ENCODE measurements at regions not wholly inside any gene's neighbourhood (a gene's known extent, or its start where the extent isn't known, plus 50 kb on each side); places are given as distances from the start of the nearest gene placed in this dataset.
"Not testable (repeated sequence)": the region's sequence is repeated elsewhere in the genome, so short reads cannot be mapped to it uniquely, and the experiment has no call there.

GRCh38 chr3:153974614-153975013 lies 146.6 kb upstream of the ARHGEF26 start:
- Mint-ChIP-seq H3K27me3 (ENCODE audit: low read depth) (peaks cover 6% of the 10 kb centered on the region), H3K27ac (no peak overlapping the region), H3K36me3 (ENCODE audit: low read depth) (no peaks in the 10 kb centered on the region), H3K9me3 (no peaks in the 10 kb centered on the region), H3K4me1 (ENCODE audit: low read depth) (no peaks in the 10 kb centered on the region), H3K4me3 (no peak overlapping the region)
- intact Hi-C loops (cut with micrococcal nuclease) = loop anchor here (5.0 kb wide), 1 partner anchor 932 kb away; no protein-coding TSS in a partner anchor
- DNase-seq = no peak
- CTCF ChIA-PET = no interaction called here

GRCh38 chr3:153976891-153977554 lies 144.2 kb upstream of the ARHGEF26 start:
- H3K27ac Mint-ChIP-seq = no peak overlapping the region
- DNase-seq = no peak
- peaks cover 4% of the 10 kb centered on the region for H3K27me3 Mint-ChIP-seq (ENCODE audit: low read depth)
- H3K36me3 Mint-ChIP-seq (ENCODE audit: low read depth) = no peaks in the 10 kb centered on the region
- no peaks in the 10 kb centered on the region for H3K9me3 Mint-ChIP-seq
- CTCF ChIA-PET = no interaction called here
- no peaks in the 10 kb centered on the region for H3K4me1 Mint-ChIP-seq (ENCODE audit: low read depth)
- no peak overlapping the region for H3K4me3 Mint-ChIP-seq
- intact Hi-C loops (cut with micrococcal nuclease) = no loop called here

- H3K27me3 Mint-ChIP-seq (ENCODE audit: low read depth) = peaks cover 1% of the 10 kb centered on the region
- no peak overlapping the region for H3K27ac Mint-ChIP-seq
- H3K4me1 Mint-ChIP-seq (ENCODE audit: low read depth) = no peaks in the 10 kb centered on the region
- no peak overlapping the region for H3K4me3 Mint-ChIP-seq
- peaks cover under 1% of the 10 kb centered on the region for H3K9me3 Mint-ChIP-seq
- H3K36me3 Mint-ChIP-seq (ENCODE audit: low read depth) = peaks cover under 1% of the 10 kb centered on the region
- no peak for DNase-seq
- CTCF ChIA-PET = no interaction called here
- intact Hi-C loops (cut with micrococcal nuclease) = no loop called here
Observed at GRCh38 chr3:153978006-153978405, 143.2 kb upstream of the ARHGEF26 start.

- Mint-ChIP-seq H3K36me3 (ENCODE audit: low read depth) (peaks cover 1% of the 10 kb centered on the region), H3K27ac (no peak overlapping the region), H3K4me3 (no peak overlapping the region), H3K27me3 (ENCODE audit: low read depth) (peaks cover 1% of the 10 kb centered on the region), H3K9me3 (peaks cover 2% of the 10 kb centered on the region), H3K4me1 (ENCODE audit: low read depth) (no peaks in the 10 kb centered on the region)
- DNase-seq = no peak
- intact Hi-C loops (cut with micrococcal nuclease) = no loop called here
- CTCF ChIA-PET = no interaction called here
Observed at GRCh38 chr3:153979418-153980251, 141.6 kb upstream of the ARHGEF26 start.

- H3K36me3 Mint-ChIP-seq (ENCODE audit: low read depth) = peaks cover 1% of the 10 kb centered on the region
- H3K27ac Mint-ChIP-seq = no peak overlapping the region
- intact Hi-C loops (cut with micrococcal nuclease) = no loop called here
- no peak overlapping the region for H3K4me3 Mint-ChIP-seq
- peaks cover 1% of the 10 kb centered on the region for H3K27me3 Mint-ChIP-seq (ENCODE audit: low read depth)
- H3K4me1 Mint-ChIP-seq (ENCODE audit: low read depth) = no peaks in the 10 kb centered on the region
- DNase-seq = no peak
- CTCF ChIA-PET = no interaction called here
- peaks cover 2% of the 10 kb centered on the region for H3K9me3 Mint-ChIP-seq
Observed at GRCh38 chr3:153980252-153980590, 141.0 kb upstream of the ARHGEF26 start.

- not testable (repeated sequence) for H3K4me1 Mint-ChIP-seq (ENCODE audit: low read depth); H3K36me3 Mint-ChIP-seq (ENCODE audit: low read depth); H3K4me3 Mint-ChIP-seq; H3K27ac Mint-ChIP-seq; H3K27me3 Mint-ChIP-seq (ENCODE audit: low read depth); H3K9me3 Mint-ChIP-seq
- CTCF ChIA-PET = interaction anchor here (2.6 kb wide), 1 partner anchor 256 kb away, joined by 9 read pairs; no protein-coding TSS in a partner anchor
- intact Hi-C loops (cut with micrococcal nuclease) = loop anchor here (2.0 kb wide), 1 partner anchor 255 kb away; no protein-coding TSS in a partner anchor
- peak; percentile 14 for DNase-seq
Observed at GRCh38 chr3:153997364-153997763, 123.8 kb upstream of the ARHGEF26 start.

- H3K9me3 Mint-ChIP-seq = no peaks in the 10 kb centered on the region
- H3K4me1 Mint-ChIP-seq (ENCODE audit: low read depth) = no peaks in the 10 kb centered on the region
- no peak for DNase-seq
- H3K36me3 Mint-ChIP-seq (ENCODE audit: low read depth) = no peaks in the 10 kb centered on the region
- CTCF ChIA-PET = no interaction called here
- no peak overlapping the region for H3K27ac Mint-ChIP-seq
- H3K27me3 Mint-ChIP-seq (ENCODE audit: low read depth) = peaks cover 2% of the 10 kb centered on the region
- intact Hi-C loops (cut with micrococcal nuclease) = no loop called here
- no peak overlapping the region for H3K4me3 Mint-ChIP-seq
Observed at GRCh38 chr3:154003649-154004048, 117.5 kb upstream of the ARHGEF26 start.

GRCh38 chr3:154011036-154011435 lies 110.2 kb upstream of the ARHGEF26 start:
- no peak for DNase-seq
- Mint-ChIP-seq H3K9me3 (no peaks in the 10 kb centered on the region), H3K27me3 (ENCODE audit: low read depth) (no peaks in the 10 kb centered on the region), H3K4me1 (ENCODE audit: low read depth) (no peaks in the 10 kb centered on the region), H3K36me3 (ENCODE audit: low read depth) (no peaks in the 10 kb centered on the region), H3K4me3 (no peak overlapping the region), H3K27ac (no peak overlapping the region)
- CTCF ChIA-PET = interaction anchor here (0.7 kb wide), 1 partner anchor 639 kb away, joined by 6 read pairs; no protein-coding TSS in a partner anchor
- intact Hi-C loops (cut with micrococcal nuclease) = no loop called here

GRCh38 chr3:154013736-154014135 lies 107.5 kb upstream of the ARHGEF26 start:
- no peaks in the 10 kb centered on the region for H3K36me3 Mint-ChIP-seq (ENCODE audit: low read depth)
- no peaks in the 10 kb centered on the region for H3K9me3 Mint-ChIP-seq
- H3K4me1 Mint-ChIP-seq (ENCODE audit: low read depth) = no peaks in the 10 kb centered on the region
- CTCF ChIA-PET = no interaction called here
- no peak overlapping the region for H3K4me3 Mint-ChIP-seq
- no peak for DNase-seq
- no peaks in the 10 kb centered on the region for H3K27me3 Mint-ChIP-seq (ENCODE audit: low read depth)
- intact Hi-C loops (cut with micrococcal nuclease) = no loop called here
- H3K27ac Mint-ChIP-seq = no peak overlapping the region

- Mint-ChIP-seq H3K4me3 (no peak overlapping the region), H3K9me3 (no peaks in the 10 kb centered on the region), H3K4me1 (ENCODE audit: low read depth) (no peaks in the 10 kb centered on the region), H3K27ac (no peak overlapping the region), H3K27me3 (ENCODE audit: low read depth) (no peaks in the 10 kb centered on the region), H3K36me3 (ENCODE audit: low read depth) (no peaks in the 10 kb centered on the region)
- CTCF ChIA-PET = no interaction called here
- intact Hi-C loops (cut with micrococcal nuclease) = loop anchor here (5.0 kb wide), 1 partner anchor 973 kb away; no protein-coding TSS in a partner anchor
- DNase-seq = no peak
Observed at GRCh38 chr3:154015307-154015706, 105.9 kb upstream of the ARHGEF26 start.

GRCh38 chr3:154018100-154018696 lies 103.0 kb upstream of the ARHGEF26 start:
- no peak overlapping the region for H3K27ac Mint-ChIP-seq
- DNase-seq = peak; percentile 38
- no peaks in the 10 kb centered on the region for H3K27me3 Mint-ChIP-seq (ENCODE audit: low read depth)
- CTCF ChIA-PET = interaction anchor here (0.7 to 1.3 kb wide), 3 partner anchors 43 to 116 kb away, joined by 3 read pairs; no protein-coding TSS in a partner anchor
- intact Hi-C loops (cut with micrococcal nuclease) = loop anchor here (1.0 to 5.0 kb wide), 2 partner anchors 976 to 992 kb away; no protein-coding TSS in a partner anchor
- H3K9me3 Mint-ChIP-seq = no peaks in the 10 kb centered on the region
- H3K4me1 Mint-ChIP-seq (ENCODE audit: low read depth) = no peaks in the 10 kb centered on the region
- H3K36me3 Mint-ChIP-seq (ENCODE audit: low read depth) = no peaks in the 10 kb centered on the region
- no peak overlapping the region for H3K4me3 Mint-ChIP-seq

GRCh38 chr3:154022606-154023005 lies 98.6 kb upstream of the ARHGEF26 start:
- H3K9me3 Mint-ChIP-seq = no peaks in the 10 kb centered on the region
- peaks cover 2% of the 10 kb centered on the region for H3K27me3 Mint-ChIP-seq (ENCODE audit: low read depth)
- CTCF ChIA-PET = no interaction called here

More at GRCh38 chr3:154022606-154023005, 98.6 kb upstream of the ARHGEF26 start:
- H3K36me3 Mint-ChIP-seq (ENCODE audit: low read depth) = no peaks in the 10 kb centered on the region
- H3K4me1 Mint-ChIP-seq (ENCODE audit: low read depth) = no peaks in the 10 kb centered on the region
- H3K4me3 Mint-ChIP-seq = no peak overlapping the region
- DNase-seq = no peak
- H3K27ac Mint-ChIP-seq = no peak overlapping the region
- intact Hi-C loops (cut with micrococcal nuclease) = no loop called here
